Endodermal cell (in vitro differentiated cells): ENCODE measurements at regions not wholly inside any gene's neighbourhood (a gene's known extent, or its start where the extent isn't known, plus 50 kb on each side); places are given as distances from the start of the nearest gene placed in this dataset.

Experiments
- DNase-seq: peaks from one replicate; pipeline ENCODE4 v3.0.0-alpha.2; 2017
- H3K27ac ChIP-seq: 2 replicates; pipeline ENCODE4 v1.5.1; 2013; ENCODE audit warnings: mild to moderate bottlenecking, low read depth, low read length, moderate library complexity
- H3K27me3 ChIP-seq: 2 replicates; pipeline ENCODE4 v1.6.1; 2013; ENCODE audit warnings: mild to moderate bottlenecking, low read length, moderate library complexity; ENCODE audit not compliant: insufficient read depth, control insufficient read depth, poor library complexity, severe bottlenecking
- H3K36me3 ChIP-seq: 2 replicates; pipeline ENCODE4 v1.7.0; 2013; ENCODE audit warnings: mild to moderate bottlenecking, low read length, moderate library complexity; ENCODE audit not compliant: control insufficient read depth, insufficient read depth
- H3K4me1 ChIP-seq: one replicate; pipeline ENCODE4 v1.7.0; 2013; ENCODE audit warnings: low read length; ENCODE audit not compliant: control insufficient read depth, insufficient read depth
- H3K4me3 ChIP-seq: 2 replicates; pipeline ENCODE4 v1.5.1; 2013; ENCODE audit warnings: mild to moderate bottlenecking, low read length, moderate library complexity
- H3K9ac ChIP-seq: 2 replicates; pipeline ENCODE4 v1.6.1; 2013; ENCODE audit warnings: mild to moderate bottlenecking, low read length, moderate library complexity; ENCODE audit not compliant: poor library complexity, severe bottlenecking; ENCODE audit errors: extremely low read depth
- H3K9me3 ChIP-seq: 2 replicates; pipeline ENCODE4 v1.6.1; 2013; ENCODE audit warnings: mild to moderate bottlenecking, low read length, moderate library complexity; ENCODE audit not compliant: control insufficient read depth
- H3K27ac Mint-ChIP-seq: 2 replicates; pipeline ENCODE4 v1.8.0; 2020; ENCODE audit warnings: mixed read lengths
- H3K27me3 Mint-ChIP-seq: 2 replicates; pipeline ENCODE4 v1.8.0; 2021; ENCODE audit warnings: mild to moderate bottlenecking, mixed read lengths; ENCODE audit not compliant: insufficient read depth
- H3K36me3 Mint-ChIP-seq: 2 replicates; pipeline ENCODE4 v1.8.0; 2020; ENCODE audit warnings: low read depth, mixed read lengths
- H3K4me1 Mint-ChIP-seq: 2 replicates; pipeline ENCODE4 v1.8.0; 2020; ENCODE audit warnings: mixed read lengths
- H3K4me3 Mint-ChIP-seq: 2 replicates; pipeline ENCODE4 v1.8.0; 2020; ENCODE audit warnings: mild to moderate bottlenecking, moderate library complexity, mixed read lengths
- H3K9me3 Mint-ChIP-seq: 2 replicates; pipeline ENCODE4 v1.8.0; 2020; ENCODE audit warnings: mild to moderate bottlenecking, mixed read lengths
- WGBS, 2 experiments: methylation state at CpG; one replicate each; pipeline versions ENCODE4 v1.1.5 to v1.1.7; 2013; ENCODE audit warnings: missing lambda C conversion rate in 2 of 2, mixed read lengths in 1 of 2; ENCODE audit not compliant: insufficient coverage in 1 of 2, insufficient read length in 1 of 2; 5-methylcytosine and 5-hydroxymethylcytosine counted together
- TF ChIP-seq, protein P1 (sequence below): fragments of 200-600 bp; sonication (generic); conservative IDR thresholded peaks from 2 replicates; pipeline ENCODE4 v1.5.0; 2021; ENCODE audit warnings: antibody characterized with exemption, mild to moderate bottlenecking

DNA sequence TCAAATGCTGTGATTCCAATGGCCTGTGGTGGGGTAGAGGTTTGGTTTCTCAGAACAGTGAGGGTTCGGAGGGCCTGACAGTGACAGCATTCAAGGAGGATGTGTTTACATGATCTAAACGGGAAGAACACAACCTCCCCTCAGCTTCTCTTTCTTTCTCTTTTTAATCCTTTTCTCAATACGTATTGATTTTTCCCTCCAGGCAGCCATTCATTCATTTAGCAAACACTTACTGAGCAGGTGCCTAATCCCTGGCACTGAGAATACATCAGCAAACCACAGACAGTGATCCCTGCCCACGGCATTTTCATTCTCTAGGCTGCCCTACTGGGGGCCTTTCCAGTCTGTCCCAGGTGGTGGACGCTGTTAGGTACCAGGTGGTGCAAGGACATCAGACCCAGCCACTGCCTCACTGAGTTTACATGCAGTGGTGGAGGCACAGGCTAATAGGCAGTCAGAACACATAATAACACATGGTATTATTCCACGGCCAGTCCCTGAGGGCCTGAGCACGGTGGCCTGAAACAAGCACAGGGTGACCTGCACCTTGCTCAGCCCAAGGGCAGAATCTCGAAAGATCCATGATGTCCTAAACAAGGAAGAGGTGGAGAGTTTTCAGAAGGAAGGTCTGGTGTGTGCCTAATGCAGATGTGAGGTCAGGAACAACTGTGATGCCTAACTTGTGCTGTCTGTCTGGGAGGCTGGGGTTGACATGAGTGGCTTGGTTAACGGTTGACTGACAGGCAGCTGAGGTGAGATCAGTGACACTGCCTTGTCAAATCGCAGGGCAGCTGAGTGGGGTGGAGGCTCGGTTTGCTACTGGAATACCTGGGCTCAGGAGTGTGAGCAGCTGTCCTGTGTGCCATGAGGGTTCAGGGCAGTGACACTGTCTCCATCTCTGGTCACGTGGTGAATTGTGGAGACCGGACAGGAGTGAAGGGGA, 785.5 kb upstream of the HS6ST1 start:
- Histone ChIP-seq H3K9ac (no peak overlapping the region), H3K27ac (no peak overlapping the region), H3K4me3 (no peak overlapping the region), H3K4me1 (peaks cover 7% of the 10 kb centered on the region), H3K36me3 (no peaks in the 10 kb centered on the region), H3K9me3 (no peaks in the 10 kb centered on the region), H3K27me3 (no peaks in the 10 kb centered on the region)
- TF ChIP-seq, protein P1, sequence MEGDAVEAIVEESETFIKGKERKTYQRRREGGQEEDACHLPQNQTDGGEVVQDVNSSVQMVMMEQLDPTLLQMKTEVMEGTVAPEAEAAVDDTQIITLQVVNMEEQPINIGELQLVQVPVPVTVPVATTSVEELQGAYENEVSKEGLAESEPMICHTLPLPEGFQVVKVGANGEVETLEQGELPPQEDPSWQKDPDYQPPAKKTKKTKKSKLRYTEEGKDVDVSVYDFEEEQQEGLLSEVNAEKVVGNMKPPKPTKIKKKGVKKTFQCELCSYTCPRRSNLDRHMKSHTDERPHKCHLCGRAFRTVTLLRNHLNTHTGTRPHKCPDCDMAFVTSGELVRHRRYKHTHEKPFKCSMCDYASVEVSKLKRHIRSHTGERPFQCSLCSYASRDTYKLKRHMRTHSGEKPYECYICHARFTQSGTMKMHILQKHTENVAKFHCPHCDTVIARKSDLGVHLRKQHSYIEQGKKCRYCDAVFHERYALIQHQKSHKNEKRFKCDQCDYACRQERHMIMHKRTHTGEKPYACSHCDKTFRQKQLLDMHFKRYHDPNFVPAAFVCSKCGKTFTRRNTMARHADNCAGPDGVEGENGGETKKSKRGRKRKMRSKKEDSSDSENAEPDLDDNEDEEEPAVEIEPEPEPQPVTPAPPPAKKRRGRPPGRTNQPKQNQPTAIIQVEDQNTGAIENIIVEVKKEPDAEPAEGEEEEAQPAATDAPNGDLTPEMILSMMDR = no peak
- H3K27ac Mint-ChIP-seq = no peak overlapping the region
- 84 to 88% methylated on average over 9 to 13 of the region's 13 CpGs for WGBS, 2 experiments
- H3K4me3 Mint-ChIP-seq = no peak overlapping the region
- H3K4me1 Mint-ChIP-seq = peaks cover 13% of the 10 kb centered on the region
- DNase-seq = no peak
- H3K27me3 Mint-ChIP-seq = no peaks in the 10 kb centered on the region
- H3K36me3 Mint-ChIP-seq = no peaks in the 10 kb centered on the region
- no peaks in the 10 kb centered on the region for H3K9me3 Mint-ChIP-seq

GRCh38 chr2:129112181-129112580, 793.5 kb upstream of the HS6ST1 start:
- no peaks in the 10 kb centered on the region for H3K36me3 Mint-ChIP-seq
- TF ChIP-seq, protein P1 = no peak
- H3K27ac Mint-ChIP-seq = no peak overlapping the region
- Histone ChIP-seq H3K4me3 (no peak overlapping the region), H3K9ac (no peak overlapping the region), H3K27me3 (no peaks in the 10 kb centered on the region), H3K9me3 (no peaks in the 10 kb centered on the region), H3K27ac (no peak overlapping the region), H3K36me3 (no peaks in the 10 kb centered on the region), H3K4me1 (no peaks in the 10 kb centered on the region)
- no peak for DNase-seq
- no peaks in the 10 kb centered on the region for H3K9me3 Mint-ChIP-seq
- 92% methylated on average over 5 to 6 of the region's 6 CpGs for WGBS, 2 experiments
- no peak overlapping the region for H3K4me3 Mint-ChIP-seq
- no peaks in the 10 kb centered on the region for H3K4me1 Mint-ChIP-seq
- H3K27me3 Mint-ChIP-seq = no peaks in the 10 kb centered on the region

DNA sequence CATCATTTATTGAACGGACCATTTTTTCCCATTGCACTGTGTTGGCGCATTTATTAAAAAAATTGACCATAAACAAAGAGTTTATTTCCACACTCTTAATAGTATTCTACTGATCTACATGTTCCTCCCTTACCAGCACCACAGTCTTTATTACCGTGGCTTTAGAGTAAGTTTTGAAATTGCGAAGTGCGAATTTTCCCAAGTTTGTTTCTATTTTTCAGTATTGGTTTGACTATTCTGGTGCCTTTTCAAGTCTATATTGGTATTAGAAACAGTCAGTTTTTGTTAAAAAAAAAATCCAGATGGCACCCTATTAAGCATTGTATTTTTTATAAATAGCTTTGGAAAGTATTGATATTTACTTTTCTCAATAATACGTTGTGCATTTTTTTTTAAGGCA, 795.1 kb upstream of the HS6ST1 start:
- Histone ChIP-seq H3K27ac (no peak overlapping the region), H3K4me3 (no peak overlapping the region), H3K9me3 (no peaks in the 10 kb centered on the region), H3K4me1 (no peaks in the 10 kb centered on the region), H3K9ac (no peak overlapping the region), H3K27me3 (no peaks in the 10 kb centered on the region), H3K36me3 (no peaks in the 10 kb centered on the region)
- TF ChIP-seq, protein P1 = no peak
- no peaks in the 10 kb centered on the region for H3K36me3 Mint-ChIP-seq
- no peak for DNase-seq
- no peak overlapping the region for H3K4me3 Mint-ChIP-seq
- H3K27ac Mint-ChIP-seq = no peak overlapping the region
- H3K27me3 Mint-ChIP-seq = no peaks in the 10 kb centered on the region
- 90 to 95% methylated on average over 2 to 6 of the region's 6 CpGs for WGBS, 2 experiments
- H3K9me3 Mint-ChIP-seq = no peaks in the 10 kb centered on the region
- no peaks in the 10 kb centered on the region for H3K4me1 Mint-ChIP-seq
